ENCODE measurements at regions not wholly inside any gene's neighbourhood (a gene's known extent, or its start where the extent isn't known, plus 50 kb on each side); places are given as distances from the start of the nearest gene placed in this dataset.

- no peak overlapping the region for H3K9ac ChIP-seq (replicated peaks in 1 of 4; ENCODE audit: extremely low read depth in 1 of 4, low read depth in 3 of 4, low read length in 3 of 4)
- no peak for DNase-seq (ENCODE audit: low read depth in 1 of 2, low spot score in 2 of 2)
- no peak overlapping the region for H3K4ac ChIP-seq (replicated peaks; ENCODE audit: insufficient read length, low read depth, low read length)
- no peak overlapping the region for H3K4me3 ChIP-seq (ENCODE audit: extremely low read depth in 1 of 4, insufficient read depth in 2 of 4, low read depth in 3 of 4, low read length in 4 of 4)
- H3K79me2 ChIP-seq (ENCODE audit: control insufficient read depth in 1 of 2, insufficient read depth in 2 of 2, low read length in 2 of 2), result peaks cover 0 to 50% of the 10 kb centered on the region in 2 experiments; a peak in 2 of 4 replicates
- H2BK12ac ChIP-seq (ENCODE audit: low read depth, low read length), result no peak overlapping the region
- no peak overlapping the region for H3K18ac ChIP-seq (ENCODE audit: extremely low read depth, low read length)
- no peaks in the 10 kb centered on the region for H3K9me3 ChIP-seq (ENCODE audit: insufficient read depth in 2 of 2, low read depth in 1 of 2, low read length in 1 of 2)
- no peak overlapping the region for H2BK15ac ChIP-seq (ENCODE audit: low read length)
- H2BK5ac ChIP-seq (ENCODE audit: low read depth, low read length), result no peak overlapping the region
- H3K23ac ChIP-seq (ENCODE audit: insufficient read length), result no peak overlapping the region
- H2BK120ac ChIP-seq (replicated peaks; ENCODE audit: low read depth, low read length), result no peak overlapping the region
- no peak overlapping the region for H2AFZ ChIP-seq (ENCODE audit: low read length)
- no peak overlapping the region for H3K27ac ChIP-seq (ENCODE audit: low read depth, low read length)
- H2AK5ac ChIP-seq (ENCODE audit: low read depth, low read length), result no peak overlapping the region
- no peaks in the 10 kb centered on the region for H3K23me2 ChIP-seq (ENCODE audit: low read depth, low read length)
- H4K8ac ChIP-seq (ENCODE audit: extremely low read depth, insufficient read depth, low read length), result no peak overlapping the region
- no peak overlapping the region for H4K91ac ChIP-seq (replicated peaks; ENCODE audit: insufficient read length, low read length)
- WGBS, 2 experiments (ENCODE audit: extremely low coverage in 1 of 2, insufficient coverage in 1 of 2, insufficient read length in 1 of 2, insufficient replicate concordance in 2 of 2, low coverage in 1 of 2, low lambda C conversion rate in 2 of 2, missing lambda C conversion rate in 1 of 2), result 84% methylated on average over 5 of the region's 6 CpGs; no CpG with 5 or more reads in 1 of the 2 experiments
- POLR2A ChIA-PET (ENCODE audit: partially characterized antibody), result interaction anchor here (1.2 kb wide), 2 partner anchors 11 to 56 kb away, joined by 4 read pairs; partner anchors contain the start of gene SLC39A10
- no peaks in the 10 kb centered on the region for H3K27me3 ChIP-seq (replicated peaks in 1 of 4; ENCODE audit: control insufficient read depth in 3 of 4, extremely low read depth in 1 of 4, insufficient read depth in 3 of 4, low read length in 3 of 4)
- H3K4me1 ChIP-seq (replicated peaks in 1 of 4; ENCODE audit: control insufficient read depth in 3 of 4, insufficient read depth in 4 of 4, low read length in 3 of 4), result peaks cover 0 to 4% (median 2%) of the 10 kb centered on the region in 4 experiments; a peak in 3 of 7 replicates
- no peaks in the 10 kb centered on the region for H4K20me1 ChIP-seq (replicated peaks in 1 of 2; ENCODE audit: control insufficient read depth in 1 of 2, insufficient read depth in 2 of 2, low read length in 2 of 2)
- TF ChIP-seq BCL11A (IDR thresholded peaks at IDR 0.05; ENCODE audit: low read depth in 2 of 2, low read length in 2 of 2) (no peak), GTF2F1 (IDR thresholded peaks at IDR 0.05; ENCODE audit: borderline replicate concordance, low read depth, low read length) (no peak), POU5F1 (IDR thresholded peaks at IDR 0.05; ENCODE audit: low read depth, low read length) (no peak), RAD21 (IDR thresholded peaks at IDR 0.05 in 1 of 2, conservative IDR thresholded peaks at IDR 0.05 in 1 of 2; ENCODE audit: low read depth in 2 of 2, low read length in 2 of 2) (no peak), GABPA (IDR thresholded peaks at IDR 0.05; ENCODE audit: borderline replicate concordance, insufficient read depth, low read length) (no peak), SIX5 (IDR thresholded peaks at IDR 0.05; ENCODE audit: low read depth, low read length) (no peak), ATF3 (IDR thresholded peaks at IDR 0.05; ENCODE audit: insufficient read depth, low read depth, low read length) (no peak), MAX (IDR thresholded peaks at IDR 0.05) (no peak), TEAD4 (IDR thresholded peaks at IDR 0.05; ENCODE audit: low read depth, low read length) (no peak), HDAC2 (IDR thresholded peaks at IDR 0.05; ENCODE audit: borderline replicate concordance in 1 of 2, low read depth in 2 of 2, low read length in 2 of 2) (no peak)
- FAIRE-seq, result no peak
- H3K4me2 ChIP-seq (ENCODE audit: insufficient read depth in 1 of 2, low read depth in 2 of 2, low read length in 2 of 2), result no peak overlapping the region
- CTCF ChIA-PET (ENCODE audit: partially characterized antibody), result interaction anchor here (0.6 to 1.1 kb wide), 4 partner anchors 9 to 58 kb away, joined by 3 read pairs; no protein-coding TSS in a partner anchor
- no peak overlapping the region for H3K14ac ChIP-seq (ENCODE audit: insufficient read length)
- no peaks in the 10 kb centered on the region; the same call in 1 of the 2 replicates for H3K79me1 ChIP-seq (ENCODE audit: low read depth, low read length)
- H2BK20ac ChIP-seq (ENCODE audit: low read length), result no peak overlapping the region
- no peak overlapping the region for H4K5ac ChIP-seq (ENCODE audit: insufficient read length, low read depth, low read length)
- no peaks in the 10 kb centered on the region for H3K36me3 ChIP-seq (ENCODE audit: control insufficient read depth in 2 of 4, insufficient read depth in 4 of 4, low read length in 3 of 4)
- no peak overlapping the region for H3K56ac ChIP-seq (replicated peaks; ENCODE audit: insufficient read length, low read depth, low read length)
Observed at GRCh38 chr2:195601361-195601760, 55.7 kb upstream of the SLC39A10 start.
